22Rv1 (cell line): ENCODE measurements at regions not wholly inside any gene's neighbourhood (a gene's known extent, or its start where the extent isn't known, plus 50 kb on each side); places are given as distances from the start of the nearest gene placed in this dataset.

Experiments used
- ZFX ChIP-seq: fragments of 450-650 bp; IDR thresholded peaks from 2 replicates; pipeline ENCODE4 v1.6.1; 2017; ENCODE audit warnings: antibody characterized with exemption, borderline replicate concordance
- TF ChIP-seq, protein P1 (sequence below): fragments of 450-650 bp; IDR thresholded peaks from 2 replicates; pipeline ENCODE4 v1.5.1; 2017; ENCODE audit warnings: mild to moderate bottlenecking

DNA sequence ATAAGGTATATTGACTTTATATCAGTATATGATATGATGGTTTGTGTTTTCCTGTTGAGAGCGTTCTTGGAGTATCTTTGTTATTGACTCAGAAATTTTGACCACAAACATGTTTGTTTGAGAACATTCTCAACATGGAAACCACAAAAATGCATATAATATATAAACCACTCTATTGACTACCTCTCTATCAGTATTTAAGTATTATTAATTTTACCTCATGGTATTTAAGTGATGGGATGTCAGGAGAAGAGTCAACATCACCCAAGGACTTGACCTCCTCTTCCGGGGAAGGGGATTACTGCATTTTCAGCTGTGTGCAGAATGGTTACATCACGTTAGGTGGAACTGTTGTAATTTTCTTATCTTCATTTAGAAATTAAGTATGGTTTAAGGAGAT, 54.3 kb upstream of the PUDP start:
- TF ChIP-seq, protein P1, sequence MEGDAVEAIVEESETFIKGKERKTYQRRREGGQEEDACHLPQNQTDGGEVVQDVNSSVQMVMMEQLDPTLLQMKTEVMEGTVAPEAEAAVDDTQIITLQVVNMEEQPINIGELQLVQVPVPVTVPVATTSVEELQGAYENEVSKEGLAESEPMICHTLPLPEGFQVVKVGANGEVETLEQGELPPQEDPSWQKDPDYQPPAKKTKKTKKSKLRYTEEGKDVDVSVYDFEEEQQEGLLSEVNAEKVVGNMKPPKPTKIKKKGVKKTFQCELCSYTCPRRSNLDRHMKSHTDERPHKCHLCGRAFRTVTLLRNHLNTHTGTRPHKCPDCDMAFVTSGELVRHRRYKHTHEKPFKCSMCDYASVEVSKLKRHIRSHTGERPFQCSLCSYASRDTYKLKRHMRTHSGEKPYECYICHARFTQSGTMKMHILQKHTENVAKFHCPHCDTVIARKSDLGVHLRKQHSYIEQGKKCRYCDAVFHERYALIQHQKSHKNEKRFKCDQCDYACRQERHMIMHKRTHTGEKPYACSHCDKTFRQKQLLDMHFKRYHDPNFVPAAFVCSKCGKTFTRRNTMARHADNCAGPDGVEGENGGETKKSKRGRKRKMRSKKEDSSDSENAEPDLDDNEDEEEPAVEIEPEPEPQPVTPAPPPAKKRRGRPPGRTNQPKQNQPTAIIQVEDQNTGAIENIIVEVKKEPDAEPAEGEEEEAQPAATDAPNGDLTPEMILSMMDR = no peak
- TF ChIP-seq ZFX = no peak
